ENCODE measurements at regions not wholly inside any gene's neighbourhood (a gene's known extent, or its start where the extent isn't known, plus 50 kb on each side); places are given as distances from the start of the nearest gene placed in this dataset.

DNA sequence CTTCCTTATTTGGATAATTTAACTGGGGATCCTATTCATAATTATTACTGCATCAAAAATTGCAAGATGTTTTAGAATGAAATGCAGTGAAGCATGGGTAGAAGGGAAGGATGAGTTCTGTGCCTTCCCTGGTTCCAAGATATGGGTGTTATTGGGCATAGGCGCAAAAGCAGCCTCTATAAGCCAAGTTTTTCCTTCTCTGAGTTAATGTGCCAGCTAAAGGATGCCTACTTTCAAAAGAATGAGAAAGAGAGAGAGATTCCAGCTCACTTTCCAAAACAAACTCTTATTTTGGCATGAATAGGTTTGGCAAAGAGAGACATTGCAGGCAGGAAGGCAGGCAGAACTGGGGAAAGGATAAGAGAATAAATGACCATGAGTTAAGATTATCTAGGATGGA, 270.2 kb downstream of the TAFA4 start:
- TF ChIP-seq, protein P1, sequence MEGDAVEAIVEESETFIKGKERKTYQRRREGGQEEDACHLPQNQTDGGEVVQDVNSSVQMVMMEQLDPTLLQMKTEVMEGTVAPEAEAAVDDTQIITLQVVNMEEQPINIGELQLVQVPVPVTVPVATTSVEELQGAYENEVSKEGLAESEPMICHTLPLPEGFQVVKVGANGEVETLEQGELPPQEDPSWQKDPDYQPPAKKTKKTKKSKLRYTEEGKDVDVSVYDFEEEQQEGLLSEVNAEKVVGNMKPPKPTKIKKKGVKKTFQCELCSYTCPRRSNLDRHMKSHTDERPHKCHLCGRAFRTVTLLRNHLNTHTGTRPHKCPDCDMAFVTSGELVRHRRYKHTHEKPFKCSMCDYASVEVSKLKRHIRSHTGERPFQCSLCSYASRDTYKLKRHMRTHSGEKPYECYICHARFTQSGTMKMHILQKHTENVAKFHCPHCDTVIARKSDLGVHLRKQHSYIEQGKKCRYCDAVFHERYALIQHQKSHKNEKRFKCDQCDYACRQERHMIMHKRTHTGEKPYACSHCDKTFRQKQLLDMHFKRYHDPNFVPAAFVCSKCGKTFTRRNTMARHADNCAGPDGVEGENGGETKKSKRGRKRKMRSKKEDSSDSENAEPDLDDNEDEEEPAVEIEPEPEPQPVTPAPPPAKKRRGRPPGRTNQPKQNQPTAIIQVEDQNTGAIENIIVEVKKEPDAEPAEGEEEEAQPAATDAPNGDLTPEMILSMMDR (IDR thresholded peaks at IDR 0.05): no peak
- TF ChIP-seq POLR2A (IDR thresholded peaks at IDR 0.05) (no peak), POLR2AphosphoS5 (IDR thresholded peaks at IDR 0.05) (no peak), EP300 (IDR thresholded peaks at IDR 0.05) (no peak)

Measured in sigmoid colon (tissue), 4 donors.